GM12878 (cell line): ENCODE measurements at regions not wholly inside any gene's neighbourhood (a gene's known extent, or its start where the extent isn't known, plus 50 kb on each side); places are given as distances from the start of the nearest gene placed in this dataset.

ENCODE experiments used
- ATAC-seq: fragments of 200-7000 bp; cut with Tn5 transposase; 3 replicates; pipeline ENCODE4 v1.9.1; 2020; ENCODE audit warnings: mild to moderate bottlenecking, moderate library complexity
- BruUV-seq: library from RNA; stranded (reverse); fragments of 400-500 nt; replicated peaks from 2 replicates; lab custom pipeline; 2021; lab: Mats Ljungman, UMichigan
- CTCF ChIA-PET: fragments of 300-600 bp; sonication (Branson Sonifier 250); formaldehyde crosslinking; extraction: SDS; loops from one replicate; lab custom pipeline; 2021; ENCODE audit warnings: inconsistent platforms; lab: Yijun Ruan, JAX
- POLR2A ChIA-PET: fragments of 350-600 bp; formaldehyde crosslinking; extraction: SDS; loops from one replicate; lab custom pipeline; 2021; ENCODE audit warnings: inconsistent platforms; lab: Charles Lee
- RAD21 ChIA-PET: fragments of 300-600 bp; sonication (Branson Sonifier 250); formaldehyde crosslinking; loops from one replicate; lab custom pipeline; 2023; ENCODE audit warnings: antibody characterized with exemption; ENCODE audit not compliant: unreplicated experiment; lab: Charles Lee
- SMC1A ChIA-PET: fragments of 300-600 bp; sonication (Branson Sonifier 250); formaldehyde crosslinking; loops from one replicate; lab custom pipeline; 2023; ENCODE audit not compliant: unreplicated experiment, uncharacterized antibody; lab: Charles Lee
- DNase-seq: peaks from one replicate; pipeline ENCODE4 v3.0.0-alpha.2; 2011; ENCODE audit warnings: low read depth, low spot score
- FAIRE-seq: peaks from 3 replicates; lab custom pipeline; 2011; peaks lifted over from hg19 to GRCh38; lab: Jason Lieb, UNC
- H2AFZ ChIP-seq: 2 replicates; pipeline ENCODE4 v1.6.0; 2011; ENCODE audit warnings: low read depth, low read length, control low read depth; ENCODE audit not compliant: control insufficient read depth
- H3K27ac ChIP-seq: 2 replicates; pipeline ENCODE4 v1.5.1; 2011; ENCODE audit warnings: control low read depth; ENCODE audit not compliant: control insufficient read depth, insufficient read depth
- H3K27me3 ChIP-seq, 2 experiments: replicated peaks in 1 of 2; 2 replicates each; pipeline versions ENCODE4 v1.6.0 to v1.6.1; 2011; ENCODE audit warnings: low read length in 1 of 2; ENCODE audit not compliant: control insufficient read depth in 2 of 2, insufficient read depth in 2 of 2
- H3K36me3 ChIP-seq, 2 experiments: 2 replicates each; pipeline ENCODE4 v1.5.1; 2011; ENCODE audit warnings: low read length in 1 of 2; ENCODE audit not compliant: control insufficient read depth in 2 of 2, insufficient read depth in 2 of 2
- H3K4me1 ChIP-seq: 2 replicates; pipeline ENCODE4 v1.6.1; 2011; ENCODE audit warnings: mild to moderate bottlenecking, low read length, moderate library complexity, mixed read lengths; ENCODE audit not compliant: control insufficient read depth, insufficient read depth
- H3K4me2 ChIP-seq: 2 replicates; pipeline ENCODE4 v1.6.0; 2011; ENCODE audit warnings: control low read depth; ENCODE audit not compliant: control insufficient read depth, insufficient read depth
- H3K4me3 ChIP-seq: fragments of 200-600 bp; sonication (generic); 2 replicates; pipeline ENCODE4 v1.5.1; 2016
- H3K79me2 ChIP-seq: 2 replicates; pipeline ENCODE4 v1.6.0; 2011; ENCODE audit warnings: low read length; ENCODE audit not compliant: control insufficient read depth, insufficient read depth
- H3K9ac ChIP-seq: 2 replicates; pipeline ENCODE4 v1.8.0; 2011; ENCODE audit warnings: low read length, control low read depth, mixed read lengths; ENCODE audit not compliant: control insufficient read depth, insufficient read depth
- H3K9me3 ChIP-seq: replicated peaks from 3 replicates; pipeline ENCODE4 v1.5.1; 2011; ENCODE audit warnings: mild to moderate bottlenecking, low read length; ENCODE audit not compliant: control insufficient read depth, insufficient read depth
- H4K20me1 ChIP-seq: 2 replicates; pipeline ENCODE4 v1.6.0; 2011; ENCODE audit not compliant: control insufficient read depth, insufficient read depth
- ATF2 ChIP-seq: IDR thresholded peaks from 2 replicates; pipeline ENCODE4 v1.6.1; 2012; ENCODE audit warnings: low read length, inconsistent platforms
- BCLAF1 ChIP-seq: fragments of 450-650 bp; IDR thresholded peaks from 2 replicates; pipeline ENCODE4 v1.6.1; 2017; ENCODE audit warnings: antibody characterized with exemption, mild to moderate bottlenecking, moderate library complexity
- EGR1 ChIP-seq, 2 experiments: IDR thresholded peaks; 1 replicate in 1 of 2; 2 replicates in 1 of 2; pipeline ENCODE4 v1.6.1; 2011 to 2012; ENCODE audit warnings: low read depth in 2 of 2, low read length in 2 of 2, borderline replicate concordance in 1 of 2, mild to moderate bottlenecking in 1 of 2, moderate library complexity in 1 of 2
- IRF3 ChIP-seq: fragments of 450-650 bp; IDR thresholded peaks from 2 replicates; pipeline ENCODE4 v1.6.1; 2014; ENCODE audit warnings: mild to moderate bottlenecking
- MEF2B ChIP-seq: fragments of 450-650 bp; IDR thresholded peaks from 2 replicates; pipeline ENCODE4 v1.6.1; 2018; ENCODE audit warnings: mild to moderate bottlenecking, moderate library complexity; ENCODE audit not compliant: partially characterized antibody, poor library complexity, severe bottlenecking
- MLLT1 ChIP-seq: fragments of 450-650 bp; IDR thresholded peaks from 2 replicates; pipeline ENCODE4 v1.6.1; 2016; ENCODE audit warnings: mild to moderate bottlenecking
- POLR2AphosphoS2 ChIP-seq: IDR thresholded peaks from 2 replicates; pipeline ENCODE4 v1.6.1; 2011; ENCODE audit warnings: low read depth, mild to moderate bottlenecking, low read length, improper control_type of control experiment, moderate library complexity
- RCOR1 ChIP-seq: conservative IDR thresholded peaks from 2 replicates; pipeline ENCODE4 v1.6.1; 2012; ENCODE audit warnings: low read depth, low read length, improper control_type of control experiment
- SIN3A ChIP-seq: IDR thresholded peaks from 2 replicates; pipeline ENCODE4 v1.6.1; 2012; ENCODE audit warnings: low read depth, low read length, improper control_type of control experiment
- USF2 ChIP-seq: IDR thresholded peaks from 2 replicates; pipeline ENCODE4 v1.6.1; 2011; ENCODE audit warnings: low read depth, low read length, improper control_type of control experiment, borderline replicate concordance
- ZBTB33 ChIP-seq: fragments of 450-650 bp; IDR thresholded peaks from 2 replicates; pipeline ENCODE4 v1.6.1; 2017; ENCODE audit warnings: mild to moderate bottlenecking
- ZNF622 ChIP-seq: fragments of 450-650 bp; IDR thresholded peaks from 2 replicates; pipeline ENCODE4 v1.6.1; 2017; ENCODE audit warnings: mild to moderate bottlenecking, inconsistent platforms
- WGBS: methylation state at CpG from one replicate; pipeline ENCODE4 v1.1.6; 2016; ENCODE audit warnings: low lambda C conversion rate; ENCODE audit not compliant: insufficient replicate concordance, insufficient coverage; ENCODE audit errors: missing lambda C conversion rate; 5-methylcytosine and 5-hydroxymethylcytosine counted together
- in situ Hi-C: fragments of 300-500 bp; cut with MboI; formaldehyde crosslinking; loops from 9 replicates; pipeline ENCODE4 v1.14.3; 2018; ENCODE audit warnings: mixed read lengths
- intact Hi-C: fragments of 100-400 bp; cut with micrococcal nuclease; formaldehyde crosslinking; loops from one replicate; pipeline ENCODE4 v1.14.2; 2022; ENCODE audit not compliant: unreplicated experiment

GRCh38 chr12:19695244-19696098 is 256.2 kb downstream of the AEBP2 start:
- RAD21 ChIA-PET = interaction anchor here (0.7 to 1.1 kb wide), 2 partner anchors 13 to 935 kb away, joined by 3 read pairs; no protein-coding TSS in a partner anchor
- FAIRE-seq (no peak), ATAC-seq (no peak), DNase-seq (no peak)
- H4K20me1 ChIP-seq = no peaks in the 10 kb centered on the region
- H3K36me3 ChIP-seq = no peaks in the 10 kb centered on the region
- H3K27ac ChIP-seq = no peak overlapping the region
- intact Hi-C loops = no loop called here
- no peak overlapping the region for H2AFZ ChIP-seq
- in situ Hi-C loops = no loop called here
- WGBS = 26% methylated on average over 3 of the region's 3 CpGs
- no peak overlapping the region for H3K4me3 ChIP-seq
- no peak overlapping the region for H3K4me2 ChIP-seq
- no peaks in the 10 kb centered on the region; the same call in 2 of the 3 replicates for H3K9me3 ChIP-seq
- POLR2A ChIA-PET = no interaction called here
- no TSS peak for BruUV-seq
- no peak overlapping the region for H3K9ac ChIP-seq
- CTCF ChIA-PET = no interaction called here
- no peaks in the 10 kb centered on the region for H3K79me2 ChIP-seq
- no peaks in the 10 kb centered on the region for H3K27me3 ChIP-seq
- SMC1A ChIA-PET = no interaction called here
- H3K4me1 ChIP-seq = no peaks in the 10 kb centered on the region
- TF ChIP-seq BCLAF1 = no peak
- TF ChIP-seq IRF3 = no peak
- no peak for TF ChIP-seq ZBTB33
- TF ChIP-seq USF2 = no peak
- TF ChIP-seq ZNF622 = no peak
- no peak for TF ChIP-seq SIN3A
- no peak for TF ChIP-seq MLLT1
- TF ChIP-seq MEF2B = no peak
- TF ChIP-seq ATF2 = no peak
- no peak for TF ChIP-seq RCOR1
- TF ChIP-seq POLR2AphosphoS2 = no peak
- no peak for TF ChIP-seq EGR1 (IDR thresholded peaks at IDR 0.05; ENCODE audit: borderline replicate concordance in 1 of 2, low read depth in 2 of 2, low read length in 2 of 2)
